Astrocyte of the cerebellum (primary cell): ENCODE measurements at regions not wholly inside any gene's neighbourhood (a gene's known extent, or its start where the extent isn't known, plus 50 kb on each side); places are given as distances from the start of the nearest gene placed in this dataset.

Experiments used
- DNase-seq: peaks from one replicate; pipeline ENCODE4 v3.0.0-alpha.2; 2011; ENCODE audit warnings: low read depth
- H3K4me3 ChIP-seq: 2 replicates; pipeline ENCODE4 v1.5.1; 2011; ENCODE audit warnings: mild to moderate bottlenecking, low read depth, low read length, moderate library complexity
- in situ Hi-C: cut with HindIII; loops from 2 replicates; pipeline ENCODE4 v1.10.0; 2017; ENCODE audit warnings: low sequenced_read_pairs
- TF ChIP-seq, protein P1 (sequence below): IDR thresholded peaks from 2 replicates; pipeline ENCODE4 v1.5.1; 2012; ENCODE audit warnings: low read length, low read depth, moderate library complexity, mild to moderate bottlenecking; ENCODE audit errors: missing control alignments

DNA sequence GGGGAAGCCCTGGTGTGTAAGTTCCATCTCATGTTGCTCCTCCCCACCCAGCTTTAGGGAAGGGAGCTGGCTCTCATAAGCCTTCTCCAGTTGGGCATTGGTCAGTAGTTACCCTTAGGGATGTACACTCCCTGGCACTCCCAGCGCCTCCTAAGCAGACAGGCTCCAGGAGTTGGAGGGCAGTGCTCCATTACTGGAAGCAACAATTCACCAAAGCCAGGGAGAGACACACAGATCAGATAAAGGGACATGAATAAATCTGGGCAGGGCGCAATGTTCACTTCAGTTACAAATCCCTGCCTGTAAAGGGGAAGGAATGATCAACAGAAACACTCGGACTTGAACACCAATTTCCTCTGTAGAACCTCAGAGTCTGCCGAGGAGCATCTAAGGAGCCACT lies 169.1 kb upstream of the CTNNB1 start:
- TF ChIP-seq, protein P1, sequence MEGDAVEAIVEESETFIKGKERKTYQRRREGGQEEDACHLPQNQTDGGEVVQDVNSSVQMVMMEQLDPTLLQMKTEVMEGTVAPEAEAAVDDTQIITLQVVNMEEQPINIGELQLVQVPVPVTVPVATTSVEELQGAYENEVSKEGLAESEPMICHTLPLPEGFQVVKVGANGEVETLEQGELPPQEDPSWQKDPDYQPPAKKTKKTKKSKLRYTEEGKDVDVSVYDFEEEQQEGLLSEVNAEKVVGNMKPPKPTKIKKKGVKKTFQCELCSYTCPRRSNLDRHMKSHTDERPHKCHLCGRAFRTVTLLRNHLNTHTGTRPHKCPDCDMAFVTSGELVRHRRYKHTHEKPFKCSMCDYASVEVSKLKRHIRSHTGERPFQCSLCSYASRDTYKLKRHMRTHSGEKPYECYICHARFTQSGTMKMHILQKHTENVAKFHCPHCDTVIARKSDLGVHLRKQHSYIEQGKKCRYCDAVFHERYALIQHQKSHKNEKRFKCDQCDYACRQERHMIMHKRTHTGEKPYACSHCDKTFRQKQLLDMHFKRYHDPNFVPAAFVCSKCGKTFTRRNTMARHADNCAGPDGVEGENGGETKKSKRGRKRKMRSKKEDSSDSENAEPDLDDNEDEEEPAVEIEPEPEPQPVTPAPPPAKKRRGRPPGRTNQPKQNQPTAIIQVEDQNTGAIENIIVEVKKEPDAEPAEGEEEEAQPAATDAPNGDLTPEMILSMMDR = no peak
- in situ Hi-C loops = no loop called here
- no peak overlapping the region for H3K4me3 ChIP-seq
- no peak for DNase-seq

DNA sequence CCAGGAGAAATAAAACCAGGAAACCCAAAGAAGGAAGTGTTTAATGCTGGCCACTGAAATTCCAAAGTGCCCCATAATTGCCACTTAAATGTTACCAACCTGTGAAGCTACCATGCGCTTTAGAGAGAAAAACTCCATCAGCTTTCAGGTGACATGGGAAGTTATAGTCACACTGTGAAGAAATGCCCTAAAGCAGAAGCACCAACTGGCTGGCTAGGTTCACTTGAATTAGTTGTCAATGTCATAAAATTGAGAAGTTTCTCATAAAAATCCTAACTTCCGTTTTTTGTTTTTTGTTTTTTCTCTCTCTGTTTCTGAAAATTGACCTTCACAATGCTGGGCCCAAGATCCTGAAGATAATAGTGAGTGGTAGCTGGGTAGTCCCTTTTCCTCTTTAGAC lies 167.9 kb upstream of the CTNNB1 start:
- no peak overlapping the region for H3K4me3 ChIP-seq
- TF ChIP-seq, protein P1 = no peak
- no peak for DNase-seq
- in situ Hi-C loops = no loop called here

- in situ Hi-C loops = no loop called here
- H3K4me3 ChIP-seq = no peak overlapping the region
- TF ChIP-seq, protein P1 = no peak
- DNase-seq = no peak
These were observed 165.3 kb upstream of the CTNNB1 start for GRCh38 chr3:41033956-41034519.

GRCh38 chr3:41035456-41036022 lies 163.8 kb upstream of the CTNNB1 start:
- TF ChIP-seq, protein P1 = no peak
- in situ Hi-C loops = no loop called here
- DNase-seq = no peak
- no peak overlapping the region for H3K4me3 ChIP-seq

GRCh38 chr3:41037651-41038334 lies 161.5 kb upstream of the CTNNB1 start:
- in situ Hi-C loops = no loop called here
- H3K4me3 ChIP-seq = no peak overlapping the region
- TF ChIP-seq, protein P1 = no peak
- DNase-seq = no peak

GRCh38 chr3:41040256-41040655 lies 159.0 kb upstream of the CTNNB1 start:
- DNase-seq = no peak
- no peak overlapping the region for H3K4me3 ChIP-seq
- TF ChIP-seq, protein P1 = no peak
- in situ Hi-C loops = no loop called here
